NOMO-1 treated with DMSO at 0.1 percent for 48 hours (cell line): ENCODE measurements at regions not wholly inside any gene's neighbourhood (a gene's known extent, or its start where the extent isn't known, plus 50 kb on each side); places are given as distances from the start of the nearest gene placed in this dataset.
"Not testable (repeated sequence)": the region's sequence is repeated elsewhere in the genome, so short reads cannot be mapped to it uniquely, and the experiment has no call there.

Experiments used
- DNase-seq: peaks from one replicate; lab custom pipeline; 2025; ENCODE audit not compliant: unreplicated experiment; lab: John Stamatoyannopoulos, UW

DNA sequence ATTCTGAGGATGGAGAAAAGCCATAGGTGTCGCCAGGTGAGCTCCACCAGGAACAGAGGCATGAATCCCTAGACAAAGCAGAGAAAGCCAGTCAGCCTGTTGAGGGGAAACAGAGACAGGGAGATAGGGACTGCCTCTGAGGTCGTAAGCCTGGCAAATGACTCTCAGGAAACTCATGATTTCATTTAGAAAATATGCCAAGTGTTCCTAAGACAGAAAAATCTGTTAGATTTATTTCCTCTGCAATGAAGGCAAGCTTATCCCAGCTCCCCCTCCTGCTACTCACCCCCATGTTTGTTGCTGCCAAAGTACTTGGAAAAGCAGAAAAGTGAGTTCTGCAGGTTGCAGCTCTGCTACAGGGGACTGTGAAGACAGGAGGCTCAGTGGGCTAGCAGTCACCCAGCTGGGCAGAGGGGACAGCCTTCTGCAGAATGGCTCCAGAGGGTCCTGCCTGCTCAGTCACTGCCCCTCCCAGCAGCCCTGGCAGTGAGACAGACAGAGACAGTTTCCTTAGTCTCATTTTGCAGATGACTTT, 184.3 kb downstream of the ADRA2A start:
- DNase-seq, result no peak

DNA sequence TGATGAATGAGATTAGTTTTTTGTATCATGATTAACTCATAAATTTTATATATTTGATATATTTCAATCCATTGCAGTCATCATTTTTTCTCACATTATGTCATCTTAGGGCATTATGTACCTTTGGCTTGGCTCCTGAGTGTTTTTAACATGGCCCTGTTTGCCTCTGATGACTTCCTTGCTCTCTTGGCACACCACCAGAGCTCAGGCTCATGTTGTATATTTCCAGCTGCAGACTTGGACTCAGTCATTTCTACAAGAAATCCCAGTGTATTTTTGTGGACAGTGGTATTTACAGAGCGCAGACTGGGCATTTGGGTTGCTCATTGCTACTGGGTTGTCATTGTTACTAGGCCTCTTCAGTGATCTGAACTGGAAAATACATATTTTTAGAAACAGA, 188.5 kb downstream of the ADRA2A start:
- no peak for DNase-seq

DNA sequence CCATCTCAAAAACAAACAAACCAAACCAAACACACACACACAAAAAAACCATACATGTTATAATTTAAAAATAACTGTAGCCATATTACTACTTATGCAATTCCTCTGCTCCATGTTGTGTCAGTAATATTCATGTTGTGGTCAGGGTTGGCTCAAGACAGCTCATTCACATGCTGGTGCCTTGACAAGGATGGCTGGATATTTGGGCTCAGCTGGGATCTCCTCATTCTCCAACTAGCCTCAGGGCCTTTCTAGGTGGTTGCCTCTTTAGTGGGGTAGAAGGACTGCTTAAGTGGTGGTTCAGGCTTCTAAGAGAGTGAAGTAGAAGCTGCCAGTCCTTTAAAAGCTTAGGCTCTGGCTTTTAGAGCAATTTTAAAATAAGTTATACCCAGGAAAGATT, 189.3 kb downstream of the ADRA2A start:
- DNase-seq, result no peak

DNA sequence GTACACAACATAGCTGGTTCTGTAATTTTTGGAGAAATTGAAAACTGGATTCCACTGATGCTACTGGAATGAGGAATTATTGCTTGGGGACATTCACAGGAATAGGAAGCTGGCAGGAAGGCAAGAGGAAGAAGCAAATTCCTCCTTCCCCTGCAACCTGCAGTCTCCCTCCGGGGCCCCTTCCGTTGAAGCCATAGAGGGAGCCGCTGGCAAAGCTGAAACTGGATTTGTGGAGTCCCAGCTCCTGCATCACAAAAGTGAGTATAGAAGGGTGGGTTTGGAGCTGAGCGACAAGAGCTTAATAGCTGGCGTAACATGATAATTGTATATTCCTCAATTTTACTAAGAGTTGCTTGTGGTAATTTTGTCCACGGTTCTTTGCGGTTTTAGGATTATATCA, 190.8 kb downstream of the ADRA2A start:
- DNase-seq, result no peak

DNA sequence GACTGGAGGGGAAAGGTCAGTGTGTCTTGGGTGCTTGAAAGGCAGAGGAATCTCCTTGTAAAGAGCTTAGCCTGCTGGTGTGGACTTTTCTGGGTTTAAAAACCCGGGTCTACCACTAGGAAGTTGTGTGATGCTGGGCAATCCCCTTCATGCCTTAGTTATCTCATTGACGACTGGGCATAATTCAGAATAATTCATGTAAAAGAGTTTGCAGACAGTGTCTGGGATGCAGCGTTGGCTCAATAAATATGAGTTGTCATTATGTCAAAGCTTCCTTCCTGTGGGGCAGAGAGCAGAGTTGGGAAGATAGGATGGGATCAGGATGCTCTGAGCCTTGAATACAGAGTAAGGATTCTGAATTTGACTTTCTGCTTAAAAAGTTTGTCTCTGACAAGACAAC, 196.4 kb downstream of the ADRA2A start:
- no peak for DNase-seq

DNA sequence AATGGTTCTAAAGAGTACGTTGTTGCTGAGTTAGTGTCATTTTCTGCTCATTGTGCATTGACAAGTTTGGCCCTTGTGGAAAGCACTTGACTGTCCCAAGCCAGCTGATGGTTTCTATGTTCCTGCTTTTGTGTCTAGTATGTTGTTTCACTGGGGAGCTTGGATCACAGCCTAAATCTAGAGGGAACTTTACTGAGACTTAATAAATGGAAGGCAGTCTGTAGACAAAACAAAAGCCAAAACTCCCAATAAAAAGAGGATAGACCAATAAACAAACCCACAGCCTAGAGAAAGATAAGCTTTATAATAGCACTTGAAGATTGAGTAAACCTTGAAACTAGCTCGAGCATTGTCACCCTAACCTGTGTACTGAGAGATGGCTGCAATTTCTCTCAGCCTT, 196.8 kb downstream of the ADRA2A start:
- no peak for DNase-seq

DNA sequence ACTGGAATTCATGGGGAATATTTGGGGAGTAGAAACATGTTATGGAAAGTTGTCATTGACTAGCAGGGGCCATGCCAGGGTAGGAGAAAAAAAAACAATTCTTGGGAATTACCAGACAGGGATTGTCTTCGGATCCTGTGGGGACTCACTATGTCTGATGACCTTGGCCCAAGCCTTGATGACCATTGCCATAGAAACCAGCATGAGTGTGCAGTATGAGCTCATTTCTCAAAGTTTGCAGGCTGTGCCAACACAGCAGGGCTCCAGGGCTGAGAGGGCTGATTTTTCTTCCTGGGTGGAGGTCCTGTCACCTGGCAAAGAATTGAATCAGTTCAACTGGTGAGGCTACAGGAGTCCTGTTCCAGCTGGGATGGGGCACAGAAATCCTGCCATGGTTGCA, 198.3 kb downstream of the ADRA2A start:
- DNase-seq, result no peak

DNA sequence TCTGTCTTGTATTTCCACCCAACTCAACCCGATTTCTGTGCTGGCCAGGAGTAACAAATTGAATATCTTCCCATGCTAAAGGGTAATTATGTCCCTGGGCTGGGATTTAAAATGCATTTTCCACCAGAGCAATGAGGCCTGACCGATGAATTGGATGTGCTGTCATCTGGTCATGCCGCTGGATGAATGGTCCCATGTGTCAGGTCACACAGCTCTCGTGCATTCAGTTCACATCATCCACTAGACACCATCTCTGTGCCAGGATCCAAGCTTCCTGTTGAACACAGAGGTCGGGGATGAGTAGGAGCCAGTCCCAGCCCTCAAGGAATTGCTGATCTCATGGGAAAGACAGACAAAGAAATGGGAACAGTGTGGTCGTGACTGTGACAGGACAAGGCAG, 200.8 kb downstream of the ADRA2A start:
- no peak for DNase-seq

DNA sequence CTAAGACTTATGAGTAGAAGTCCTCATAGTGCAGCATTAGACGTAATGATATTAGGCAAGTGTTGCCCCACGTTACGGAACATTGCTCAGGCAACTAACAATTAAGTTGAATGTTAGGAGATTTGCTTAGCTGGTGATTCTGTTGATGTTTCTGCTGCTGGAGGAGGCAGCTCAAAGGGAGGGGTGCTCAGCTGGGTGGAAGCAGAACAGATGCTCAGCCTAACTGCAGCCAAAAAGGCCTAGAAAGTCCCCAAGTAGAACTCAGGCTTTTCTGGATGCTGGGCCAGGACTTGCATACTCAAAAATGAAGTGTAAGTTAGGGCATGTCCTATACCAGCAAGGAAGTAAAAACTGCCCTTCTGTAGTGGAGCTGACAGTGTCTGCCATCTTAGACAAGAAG, 201.4 kb downstream of the ADRA2A start:
- DNase-seq, result no peak

DNA sequence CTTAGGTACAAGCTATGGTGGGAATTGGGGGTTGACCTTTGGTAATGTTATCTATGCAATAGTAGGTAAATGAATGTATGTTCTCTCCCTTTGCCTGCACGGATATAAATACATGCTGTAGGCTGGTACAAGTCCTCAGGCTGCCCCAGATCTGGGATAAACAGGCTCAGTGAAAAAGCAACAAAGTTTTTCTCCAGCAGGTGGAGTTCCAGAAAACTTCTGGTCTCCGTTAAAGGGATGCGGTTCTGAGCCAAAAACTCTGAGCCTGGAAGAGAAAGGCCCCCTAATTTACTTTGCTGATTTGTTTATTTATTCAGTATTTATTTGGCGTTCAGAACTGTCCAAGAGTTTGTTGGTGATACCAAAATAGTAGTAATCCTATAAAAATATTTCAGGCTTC, 204.7 kb downstream of the ADRA2A start:
- no peak for DNase-seq

DNA sequence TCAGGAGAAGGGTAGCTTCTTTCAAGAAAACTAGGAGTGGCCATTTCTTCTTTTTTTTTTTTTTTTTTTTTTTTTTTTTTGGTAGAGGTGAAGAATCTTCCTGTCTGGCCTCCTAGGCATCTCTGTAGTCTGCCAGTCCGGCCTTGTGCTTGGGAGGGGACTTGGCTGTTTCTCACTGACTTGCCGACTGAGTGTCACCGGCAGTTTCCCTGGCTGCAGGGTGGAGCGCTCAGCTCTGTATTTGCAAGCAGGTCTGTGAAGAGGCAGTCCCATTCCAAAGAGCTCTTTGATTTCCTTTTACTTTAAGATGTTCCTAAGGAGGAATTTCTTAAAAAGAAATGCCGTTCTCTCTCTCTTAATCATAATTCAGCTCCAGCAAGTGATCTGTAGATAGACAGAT, 212.6 kb downstream of the ADRA2A start:
- no peak for DNase-seq

DNA sequence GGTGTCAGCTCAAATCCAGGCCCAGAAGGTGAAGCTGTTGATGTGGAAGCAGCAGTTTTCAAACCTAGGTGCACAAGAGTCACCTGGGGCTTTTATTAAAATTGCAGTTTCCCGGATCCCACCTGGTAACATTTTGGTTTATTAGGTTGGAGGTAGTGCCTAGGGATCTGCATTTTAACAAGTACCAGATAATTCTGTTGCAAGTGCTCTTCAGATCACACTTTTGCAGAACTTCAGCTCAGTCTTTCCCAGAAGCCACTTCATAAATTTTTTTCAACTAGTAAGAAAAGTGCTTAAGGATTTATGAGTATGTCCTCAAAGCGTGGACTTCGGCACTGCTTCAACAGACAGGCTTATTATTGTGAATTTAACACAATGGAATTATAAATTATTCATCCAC, 213.8 kb downstream of the ADRA2A start:
- no peak for DNase-seq

DNA sequence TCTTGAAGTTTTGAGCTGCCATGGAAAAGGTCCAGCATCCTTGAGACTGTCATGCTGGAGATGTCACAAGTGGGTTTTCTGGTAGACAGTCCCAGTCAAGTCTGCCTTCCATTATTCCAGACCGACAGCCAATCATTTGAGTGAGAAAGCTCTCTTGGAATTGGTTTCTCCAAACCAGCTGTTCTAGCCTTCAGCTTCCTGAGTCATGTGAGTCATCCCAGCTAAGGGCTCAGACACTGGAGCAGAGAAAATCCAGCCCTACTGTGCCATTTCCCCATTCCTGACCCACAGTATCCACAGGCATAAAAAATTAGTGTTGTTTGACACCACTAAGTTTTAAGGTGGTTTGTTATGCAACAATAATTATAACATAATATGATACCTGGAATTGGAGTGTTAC, 219.0 kb downstream of the ADRA2A start:
- DNase-seq, result no peak

DNA sequence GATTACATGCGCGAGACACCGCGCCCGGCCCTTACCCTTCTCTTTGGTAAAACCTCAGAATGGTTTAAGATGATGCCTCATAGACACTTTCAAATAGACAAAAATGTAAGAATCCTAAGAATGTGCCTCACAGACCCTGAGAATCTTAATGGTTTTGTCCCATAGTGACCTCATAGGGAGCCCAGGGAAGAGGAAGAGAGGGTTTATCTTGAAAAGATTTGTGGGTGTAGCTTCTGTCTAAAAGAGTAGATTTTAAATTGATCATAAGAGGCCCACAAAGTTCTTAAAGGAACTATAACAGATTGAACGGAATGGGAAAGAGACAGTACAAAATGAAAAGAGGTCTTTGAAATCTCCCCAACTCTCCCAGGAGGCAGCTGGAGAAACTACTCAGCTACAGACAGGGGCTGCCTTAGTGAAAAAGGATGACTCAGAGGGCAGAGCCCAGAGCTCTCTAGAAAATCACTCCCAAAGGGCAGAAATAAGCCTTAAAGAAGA, 220.6 kb downstream of the ADRA2A start:
- DNase-seq, result no peak

DNA sequence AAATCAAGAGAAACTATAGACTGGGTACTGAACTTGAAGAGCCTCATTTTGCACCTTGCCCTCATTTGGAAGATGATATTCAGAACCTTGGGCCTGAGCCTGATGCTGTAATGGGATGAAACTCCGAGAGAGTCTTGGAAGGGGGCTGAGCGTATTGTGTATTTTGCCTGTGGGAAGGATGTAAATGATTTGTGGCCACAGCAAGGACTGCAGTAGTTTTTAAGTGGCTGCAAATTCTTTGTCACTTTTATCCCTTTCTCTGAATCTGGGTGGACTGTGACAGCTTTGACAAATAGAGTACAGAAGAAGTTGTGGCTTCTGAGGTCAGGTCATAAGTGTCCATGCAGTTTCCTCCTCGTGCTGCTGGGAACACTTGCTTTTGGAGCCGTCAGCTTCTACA, 221.2 kb downstream of the ADRA2A start:
- DNase-seq, result no peak

DNA sequence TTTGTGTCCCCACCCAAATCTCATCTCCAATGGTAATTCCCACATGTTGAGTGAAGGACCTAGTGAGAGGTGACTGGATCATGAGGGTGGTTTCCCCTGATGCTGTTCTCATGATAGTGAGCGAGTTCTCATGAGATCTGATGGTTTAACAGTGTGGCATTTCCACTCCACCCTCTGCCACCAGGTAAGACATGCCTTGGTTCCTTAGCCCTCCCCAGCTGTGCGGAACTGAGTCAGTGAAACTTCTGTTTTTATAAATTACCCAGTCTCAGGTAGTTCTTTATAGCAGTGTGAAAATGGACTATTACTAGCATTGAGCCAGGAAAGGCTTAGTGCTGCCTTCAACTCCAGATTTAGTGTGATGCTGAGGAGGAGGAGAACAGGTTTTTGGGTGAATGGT, 222.2 kb downstream of the ADRA2A start:
- no peak for DNase-seq

DNA sequence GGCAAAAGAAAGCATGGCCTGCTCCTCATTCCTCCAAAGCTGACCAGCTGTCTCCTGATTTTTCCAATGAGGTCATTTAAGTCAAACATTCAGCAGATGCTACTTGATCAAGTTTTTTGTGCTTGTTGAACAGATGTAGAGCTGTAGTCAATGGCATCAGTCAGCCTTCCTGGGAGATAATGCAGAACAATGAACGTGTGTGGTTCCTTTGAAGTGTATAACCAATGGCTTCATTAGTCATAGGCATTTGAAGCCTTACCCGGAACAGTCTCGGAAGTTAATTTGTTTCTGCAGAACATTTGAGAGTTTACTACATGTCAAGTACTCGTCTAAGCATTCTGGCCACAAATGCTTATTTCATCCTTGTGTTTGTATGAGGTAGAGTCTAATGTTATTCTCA, 227.1 kb downstream of the ADRA2A start:
- no peak for DNase-seq

DNA sequence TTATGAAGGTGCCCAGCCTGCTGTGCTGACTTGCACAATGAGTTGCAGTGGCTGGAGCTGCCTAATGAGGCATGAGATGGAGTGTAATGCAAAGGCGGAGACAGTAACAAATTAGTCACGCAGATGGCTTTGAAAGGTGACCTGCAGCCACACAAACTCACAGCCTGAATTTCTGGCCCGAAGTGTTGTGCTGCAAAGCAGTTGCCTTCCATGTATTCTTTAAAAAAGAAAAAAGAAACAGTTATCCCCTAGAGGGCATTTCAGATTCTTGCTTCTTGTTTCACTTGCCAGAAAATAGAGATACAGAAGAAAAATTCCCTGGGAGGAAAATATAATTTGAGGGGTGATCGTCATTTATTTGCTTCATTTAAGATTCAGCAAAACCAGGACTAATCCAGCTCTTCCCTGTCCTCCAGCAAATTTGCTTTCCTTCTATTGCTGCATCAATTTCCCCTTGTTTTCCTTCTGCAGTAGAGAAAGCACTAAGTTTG, 239.9 kb downstream of the ADRA2A start:
- peak; percentile 0 for DNase-seq

DNA sequence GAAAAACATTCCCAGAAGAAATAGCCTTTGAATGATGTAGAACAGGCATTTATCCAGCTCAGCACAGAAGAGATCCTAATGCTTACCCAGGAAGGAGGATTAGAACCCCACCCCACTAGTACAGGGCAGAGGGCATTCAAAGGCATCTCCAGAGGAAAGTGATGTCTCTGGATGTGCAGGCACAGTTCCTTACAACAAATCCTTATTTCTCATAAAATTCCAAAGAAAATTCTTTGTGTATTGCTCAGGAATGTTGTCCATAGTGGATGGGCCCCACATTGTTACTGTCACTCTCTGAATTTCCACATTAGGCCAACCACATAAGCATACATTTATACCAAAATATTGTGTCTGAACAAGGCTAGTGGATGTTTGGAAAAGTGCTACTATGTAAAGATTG, 243.0 kb downstream of the ADRA2A start:
- no peak for DNase-seq

DNA sequence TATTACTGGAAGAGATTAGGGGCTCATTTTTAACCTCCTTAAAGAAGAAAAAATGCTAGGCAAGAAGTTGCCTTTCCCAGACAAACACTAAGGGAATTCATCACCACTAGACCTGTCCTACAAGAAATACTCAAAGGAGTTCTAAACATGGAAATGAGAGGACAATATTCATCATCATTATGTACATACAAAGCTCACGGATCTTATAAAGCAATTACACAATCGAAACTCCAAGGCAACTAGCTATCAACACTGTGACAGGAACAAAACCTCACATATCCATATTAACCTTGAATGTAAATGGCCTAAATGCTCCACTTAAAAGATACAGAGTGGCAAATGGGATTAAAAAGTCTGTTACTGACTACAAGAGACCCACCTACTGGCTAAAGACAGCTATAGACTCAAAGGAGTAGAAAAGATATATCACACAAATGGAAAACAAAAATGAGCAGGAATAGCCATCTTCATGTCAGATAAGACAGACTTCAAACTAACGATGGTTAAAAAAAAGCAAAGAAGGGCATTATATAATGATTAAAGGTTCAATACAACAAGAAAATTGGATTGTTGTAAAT, 246.6 kb downstream of the ADRA2A start:
- DNase-seq, result no peak

DNA sequence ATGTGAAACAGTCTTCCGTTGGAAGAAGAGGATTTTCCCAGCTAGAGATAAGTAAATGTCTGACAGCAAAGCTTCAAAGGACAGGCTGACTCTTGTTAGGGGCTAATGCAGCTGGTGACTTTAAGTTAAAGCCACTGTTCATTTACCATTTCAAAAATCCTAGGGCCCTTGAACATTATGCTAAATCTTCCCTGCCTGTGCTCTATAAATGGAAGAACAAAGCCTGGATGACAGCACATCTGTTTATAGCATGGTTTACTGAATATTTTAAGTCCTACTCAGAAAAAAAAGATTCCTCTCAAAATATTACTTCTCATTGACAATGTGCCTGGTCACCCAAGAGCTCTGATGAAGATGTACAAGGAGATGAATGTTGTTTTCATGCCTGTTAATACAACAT, 255.3 kb downstream of the ADRA2A start:
- not testable (repeated sequence) for DNase-seq

DNA sequence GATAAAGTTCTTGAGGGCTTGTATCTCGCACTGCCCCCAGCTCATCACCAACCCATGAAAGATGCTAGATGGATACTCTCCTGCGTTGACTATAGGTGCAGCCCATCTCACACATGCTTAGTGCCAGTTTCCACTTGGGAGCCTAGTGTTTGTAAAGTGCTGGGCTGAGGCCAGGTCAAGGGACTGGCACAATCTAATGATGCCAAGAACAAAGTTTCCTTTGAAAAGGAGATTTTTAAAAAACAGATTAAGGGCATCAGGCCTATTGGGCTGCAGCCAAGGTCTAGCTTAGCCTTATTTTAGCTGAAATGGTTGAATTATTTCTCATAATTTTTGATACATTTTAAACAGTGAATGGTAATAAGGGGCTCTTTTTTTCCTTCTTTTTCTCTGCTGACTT, 259.0 kb downstream of the ADRA2A start:
- DNase-seq, result no peak

DNA sequence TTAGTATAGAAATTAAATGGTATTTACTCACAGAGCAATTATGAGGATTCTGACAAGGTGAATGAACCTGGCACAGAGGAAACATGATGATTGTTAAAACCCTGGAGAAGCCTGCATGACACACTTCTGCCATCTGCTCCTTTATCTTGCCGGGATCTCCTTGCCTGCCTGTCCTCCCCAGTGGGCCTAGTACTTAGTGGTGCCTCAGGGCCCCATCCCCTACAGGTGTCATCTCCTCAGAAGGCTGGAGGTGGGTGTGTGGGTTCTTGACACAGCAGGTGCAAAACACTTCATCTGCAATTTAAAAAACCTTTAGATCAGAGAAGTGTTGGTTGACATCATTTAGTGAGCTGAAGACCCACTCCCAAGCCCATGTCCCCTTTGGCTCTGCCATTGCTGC, 261.2 kb downstream of the ADRA2A start:
- DNase-seq, result no peak
